GM21723 (cell line): ENCODE measurements at regions not wholly inside any gene's neighbourhood (a gene's known extent, or its start where the extent isn't known, plus 50 kb on each side); places are given as distances from the start of the nearest gene placed in this dataset.

Experiments used
- ATAC-seq: cut with Tn5 transposase; IDR thresholded peaks from one replicate; pipeline ENCODE4 v1.9.1; 2021; ENCODE audit warnings: mild to moderate bottlenecking, moderate library complexity; ENCODE audit not compliant: unreplicated experiment

DNA sequence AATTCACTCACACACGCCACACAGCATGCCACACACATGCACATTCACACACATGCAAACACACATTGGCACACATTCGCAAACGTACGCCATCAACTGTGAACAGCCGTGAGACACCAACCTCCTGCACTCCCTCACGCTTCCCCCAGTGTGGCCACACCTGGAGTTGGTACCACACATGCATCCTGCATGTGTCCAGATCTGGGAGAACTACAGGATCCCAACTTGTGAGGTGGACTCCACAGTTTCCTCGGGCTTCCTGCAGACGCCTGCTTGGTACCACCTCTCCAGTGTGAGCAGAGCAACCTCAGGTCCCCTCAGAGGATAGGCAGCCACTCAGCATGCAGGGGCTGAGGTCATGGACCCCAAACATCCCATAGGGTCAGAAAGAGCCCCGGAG lies 239.0 kb downstream of the EIPR1 start:
- no peak for ATAC-seq

DNA sequence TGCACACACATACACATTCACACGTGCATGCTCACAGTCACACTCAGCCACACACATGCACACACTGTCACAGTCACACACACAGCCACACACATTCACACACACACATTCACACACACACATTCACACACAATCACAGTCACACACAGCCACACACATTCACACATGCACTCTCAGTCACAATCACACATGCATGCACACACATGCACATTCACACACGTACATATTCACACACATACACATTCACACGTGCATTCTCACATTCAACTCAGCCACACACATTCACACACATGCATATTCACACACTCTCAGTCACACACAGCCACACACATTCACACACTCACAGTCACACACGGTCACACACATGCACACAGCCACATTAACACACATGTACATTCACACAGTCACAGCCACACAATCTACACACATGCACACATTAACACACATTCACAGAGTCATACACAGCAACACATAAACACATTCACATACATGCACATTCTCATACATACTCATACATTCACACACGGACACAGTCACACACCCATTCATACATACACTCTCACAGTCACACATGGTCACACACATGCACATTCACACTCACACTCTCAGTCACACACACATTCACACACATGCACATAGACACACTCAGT lies 239.8 kb downstream of the EIPR1 start:
- ATAC-seq, result no peak

DNA sequence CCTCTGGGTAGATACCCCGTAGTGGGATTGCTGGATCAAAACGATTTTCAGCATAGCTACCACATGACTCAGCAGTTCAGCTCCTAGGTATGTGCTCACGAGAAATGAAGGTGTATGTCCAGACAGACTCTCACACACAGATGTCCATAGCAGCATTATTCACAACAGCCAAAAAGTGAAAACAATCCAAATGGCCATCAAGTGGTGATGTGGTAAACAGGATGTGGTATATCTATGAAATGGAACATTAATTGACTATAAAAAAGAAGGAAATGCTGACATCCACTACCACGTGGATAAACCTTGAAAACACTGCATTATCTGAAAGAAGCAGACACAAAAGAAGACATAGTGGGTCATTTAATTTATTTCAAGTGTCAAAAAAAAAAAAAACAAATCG lies 241.9 kb downstream of the EIPR1 start:
- ATAC-seq, result no peak

DNA sequence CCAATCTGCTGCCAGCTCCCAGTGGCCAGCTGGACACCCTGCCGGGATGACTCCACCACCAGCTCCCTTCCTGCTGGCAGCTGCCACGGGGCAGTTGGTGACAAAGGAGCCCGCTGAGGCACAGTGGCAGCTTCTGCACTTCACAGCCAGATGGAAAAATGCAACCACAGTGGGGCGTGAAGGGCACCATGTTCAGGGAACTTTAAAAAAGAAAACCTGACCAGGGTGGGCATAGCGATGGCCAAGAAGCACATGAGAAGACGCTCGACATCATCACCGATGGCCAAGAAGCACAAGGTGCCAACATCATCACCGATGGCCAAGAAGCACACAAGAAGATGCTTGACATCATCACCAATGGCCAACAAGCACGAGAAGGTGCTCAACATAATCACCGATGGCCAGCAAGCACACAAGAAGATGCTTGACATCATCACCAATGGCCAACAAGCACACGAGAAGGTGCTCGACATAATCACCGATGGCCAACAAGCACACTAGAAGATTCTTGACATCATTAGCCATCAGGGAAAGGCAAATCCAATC lies 243.5 kb downstream of the EIPR1 start:
- ATAC-seq, result no peak

DNA sequence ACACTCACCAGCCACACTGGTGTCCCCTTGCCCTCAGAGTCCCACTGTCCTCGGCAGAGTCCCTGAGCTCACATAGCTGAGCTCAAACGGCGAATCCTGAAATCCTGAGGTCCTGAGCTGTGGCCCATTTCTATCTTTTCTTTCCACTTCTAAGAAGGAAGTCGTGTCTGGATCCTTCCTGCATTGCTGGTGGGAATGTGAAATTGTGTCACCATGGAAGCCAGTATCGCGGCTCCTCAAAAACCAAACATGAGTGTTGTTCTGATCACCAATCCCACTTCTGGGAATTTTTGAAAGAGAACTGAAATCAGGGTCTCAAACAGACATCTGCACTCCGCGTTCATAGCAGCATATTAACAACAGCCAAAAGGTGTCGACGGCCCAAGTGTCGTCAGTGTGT lies 244.7 kb downstream of the EIPR1 start:
- no peak for ATAC-seq

DNA sequence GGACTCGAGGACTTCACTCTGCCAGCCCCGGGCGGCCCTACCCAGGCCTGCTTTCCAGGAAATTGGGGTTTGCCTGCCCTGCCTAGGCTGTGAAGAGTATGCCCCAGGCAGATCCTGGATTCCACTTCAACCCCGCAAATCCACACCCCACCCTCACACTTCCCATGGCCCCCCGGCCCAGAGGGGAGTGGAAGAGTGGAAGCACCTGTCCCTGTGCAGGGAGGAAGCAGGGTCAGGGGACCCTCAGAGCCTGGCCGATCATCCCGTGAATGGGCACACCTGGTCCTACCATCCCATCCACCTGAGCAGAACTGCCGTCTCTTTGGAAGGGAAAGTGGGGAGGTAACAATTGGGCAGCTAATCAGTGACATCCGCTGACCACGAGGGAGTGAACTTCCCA lies 245.2 kb downstream of the EIPR1 start:
- no peak for ATAC-seq

DNA sequence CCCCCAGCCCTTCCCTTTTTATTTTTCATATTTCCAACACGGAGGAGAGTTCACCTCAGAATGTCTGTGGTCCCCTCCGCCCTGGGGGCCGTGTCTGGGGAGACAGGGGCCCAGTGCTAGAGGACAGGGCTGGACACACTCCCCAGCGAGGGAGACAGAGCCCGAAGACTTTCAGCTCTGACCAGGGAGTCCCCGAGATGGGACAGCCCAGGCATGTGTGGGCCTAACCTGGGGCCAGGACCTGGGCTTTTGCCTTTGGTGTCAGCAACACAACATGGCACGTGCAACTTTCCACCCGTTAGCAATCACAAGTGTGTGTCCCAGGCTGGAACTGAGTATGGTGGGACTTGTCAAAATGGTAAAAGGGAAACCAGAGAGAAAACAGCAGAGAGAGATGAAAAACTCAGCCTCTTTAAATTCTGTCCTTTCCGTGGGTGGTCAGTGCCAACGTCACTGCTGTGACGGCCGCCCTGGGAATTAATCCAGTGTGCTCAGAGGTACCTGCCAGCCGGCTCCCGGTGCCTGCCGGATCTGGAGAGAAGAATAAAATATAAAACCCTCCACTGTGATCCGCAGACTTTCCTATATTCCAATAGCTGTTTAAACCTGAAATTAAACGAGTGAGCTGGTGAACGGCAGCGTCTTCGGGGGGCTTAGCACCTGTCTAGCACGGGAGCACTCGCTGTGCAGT lies 245.8 kb downstream of the EIPR1 start:
- ATAC-seq, result no peak

DNA sequence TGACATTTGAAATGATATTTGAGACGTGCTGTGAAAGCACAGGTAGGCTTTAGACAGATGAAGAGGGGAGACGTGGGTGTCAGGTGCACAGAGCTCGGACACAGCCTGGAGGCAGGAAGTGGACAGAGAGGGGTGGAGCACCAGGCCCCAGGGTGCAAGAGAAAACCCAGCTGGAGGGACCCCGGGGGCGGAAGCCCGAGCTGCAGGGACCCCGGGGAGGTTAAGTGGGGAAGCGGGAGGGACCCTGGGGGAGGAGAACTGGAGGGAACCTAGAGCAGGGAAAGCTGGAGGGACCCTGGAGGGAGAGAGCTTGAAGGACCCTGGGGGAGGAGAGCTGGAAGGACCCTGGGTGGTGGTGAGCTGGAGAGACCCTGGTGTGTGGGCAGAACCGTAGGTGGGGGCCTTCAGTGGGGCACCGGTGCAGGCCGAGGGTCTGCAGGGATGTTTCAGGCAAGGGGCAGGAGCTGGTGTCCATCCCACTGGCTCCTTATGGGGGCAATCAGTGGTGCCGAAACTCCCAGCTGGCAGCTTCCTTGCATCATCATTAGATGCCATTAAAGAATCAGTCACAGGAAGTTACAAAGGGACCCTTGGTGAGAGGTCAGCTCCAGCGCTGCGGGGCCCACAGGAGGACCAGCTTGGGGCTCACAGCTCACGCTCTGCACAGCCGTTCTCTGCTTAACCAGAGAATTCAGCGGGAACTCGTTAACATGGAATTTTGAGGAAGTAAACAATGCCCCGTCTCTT lies 246.6 kb downstream of the EIPR1 start:
- no peak for ATAC-seq

DNA sequence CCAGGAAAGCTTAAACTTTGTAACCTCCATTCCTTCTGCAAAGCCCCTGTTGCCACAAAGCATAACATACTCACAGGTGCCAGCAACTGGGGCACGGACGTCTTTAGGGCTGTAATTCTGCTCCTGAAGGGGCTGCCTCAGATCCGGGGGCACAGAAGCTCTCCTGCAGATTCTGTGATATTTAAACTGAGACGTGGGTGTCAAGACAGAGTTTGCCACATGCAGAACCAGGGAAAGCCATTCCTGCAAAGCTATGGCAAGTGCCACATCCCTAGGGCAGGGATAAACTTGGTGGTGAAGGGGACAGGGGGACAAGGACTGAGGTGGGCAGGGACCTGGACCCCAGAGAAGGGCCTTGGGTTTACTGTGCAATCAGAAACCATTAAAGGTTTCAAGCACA lies 247.2 kb downstream of the EIPR1 start:
- ATAC-seq, result no peak

DNA sequence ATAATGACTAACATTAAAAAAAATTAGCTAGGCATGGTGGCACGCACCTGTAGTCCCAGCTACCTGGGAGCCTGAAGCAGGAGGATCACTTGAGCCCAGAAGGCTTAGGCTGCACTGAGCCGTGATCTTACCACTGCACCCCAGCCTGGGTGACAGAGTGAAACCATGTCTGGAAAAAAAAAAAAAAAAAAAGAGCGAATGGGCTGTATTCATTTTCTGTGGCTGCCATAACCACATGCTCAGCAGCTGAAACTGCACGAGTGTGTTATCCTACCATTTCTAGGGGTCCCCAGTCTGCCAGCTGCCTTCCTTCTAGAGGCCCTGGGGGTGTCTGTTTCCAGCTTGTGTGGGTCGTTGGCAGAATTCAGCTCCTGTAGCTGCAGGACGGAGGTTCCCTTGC lies 247.8 kb downstream of the EIPR1 start:
- ATAC-seq, result no peak

DNA sequence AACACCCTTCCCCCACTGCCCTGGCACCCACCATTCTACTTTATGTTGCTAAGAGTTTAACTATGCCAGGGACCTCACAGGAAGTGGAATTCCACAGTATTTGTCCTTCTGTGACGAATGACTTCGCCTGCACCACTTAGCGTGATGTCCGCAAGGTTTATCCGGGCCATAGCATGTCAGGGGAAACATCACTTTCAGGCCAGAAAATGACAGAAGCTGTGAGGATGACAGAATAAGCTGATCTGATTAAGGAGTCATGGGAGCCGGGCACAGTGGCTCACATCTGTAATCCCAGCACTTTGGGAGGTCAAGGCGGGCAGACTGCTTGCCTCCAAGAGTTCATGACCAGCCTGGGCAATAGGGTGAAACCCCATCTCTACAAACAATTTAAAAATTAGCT lies 248.8 kb downstream of the EIPR1 start:
- ATAC-seq, result no peak

DNA sequence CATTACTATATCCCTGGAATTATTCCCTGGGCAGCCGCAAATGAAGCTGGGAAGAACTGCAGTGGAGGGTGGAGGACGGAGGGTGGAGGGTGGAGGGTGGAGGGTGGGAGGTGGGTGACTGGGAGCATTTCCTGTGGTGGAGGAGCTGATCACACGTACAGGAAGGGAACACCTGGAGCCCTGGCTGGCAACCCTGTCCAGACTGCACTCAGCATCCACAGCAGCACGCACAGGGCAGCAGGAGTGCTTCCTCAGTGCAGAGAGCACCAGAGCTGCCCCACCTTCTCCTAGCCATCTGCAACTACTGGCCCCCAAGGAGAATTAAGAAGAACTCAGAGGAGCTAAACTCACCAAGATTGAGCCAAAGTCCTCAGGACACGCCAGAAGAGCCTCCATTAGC lies 249.9 kb downstream of the EIPR1 start:
- no peak for ATAC-seq

DNA sequence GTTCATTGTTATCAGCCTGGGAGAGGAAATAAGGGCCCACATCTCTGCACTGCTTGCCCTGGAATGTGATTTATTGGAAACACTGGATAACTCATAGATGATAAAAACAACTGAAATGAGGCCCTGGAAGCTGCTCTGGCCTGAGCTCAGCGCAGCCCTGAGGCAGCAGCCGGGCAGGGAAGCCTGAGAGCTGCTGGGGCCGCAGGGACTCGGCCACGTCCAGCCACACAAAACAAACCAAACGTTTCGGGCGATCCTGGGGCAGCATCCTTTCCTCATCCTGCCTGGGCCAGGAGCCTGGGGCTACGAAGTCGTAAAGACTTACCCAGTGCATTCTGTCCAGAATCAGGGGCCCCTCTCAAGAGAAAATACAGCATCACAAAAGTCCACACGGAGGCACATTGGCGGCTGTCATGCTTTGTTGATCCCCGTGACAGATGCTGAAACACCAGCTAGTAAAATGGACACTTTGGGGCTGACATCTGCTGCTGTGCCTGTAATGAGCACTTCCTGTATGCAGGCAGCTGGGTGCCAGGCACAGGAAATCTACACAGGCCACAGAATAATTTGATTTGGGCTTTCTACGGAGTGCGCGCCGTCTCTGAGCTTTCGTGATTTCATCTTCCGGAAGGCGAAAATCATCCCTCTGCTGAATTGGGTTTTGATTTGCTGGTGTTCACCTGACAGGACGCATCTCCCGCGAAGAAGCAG lies 250.6 kb downstream of the EIPR1 start:
- ATAC-seq, result no peak

DNA sequence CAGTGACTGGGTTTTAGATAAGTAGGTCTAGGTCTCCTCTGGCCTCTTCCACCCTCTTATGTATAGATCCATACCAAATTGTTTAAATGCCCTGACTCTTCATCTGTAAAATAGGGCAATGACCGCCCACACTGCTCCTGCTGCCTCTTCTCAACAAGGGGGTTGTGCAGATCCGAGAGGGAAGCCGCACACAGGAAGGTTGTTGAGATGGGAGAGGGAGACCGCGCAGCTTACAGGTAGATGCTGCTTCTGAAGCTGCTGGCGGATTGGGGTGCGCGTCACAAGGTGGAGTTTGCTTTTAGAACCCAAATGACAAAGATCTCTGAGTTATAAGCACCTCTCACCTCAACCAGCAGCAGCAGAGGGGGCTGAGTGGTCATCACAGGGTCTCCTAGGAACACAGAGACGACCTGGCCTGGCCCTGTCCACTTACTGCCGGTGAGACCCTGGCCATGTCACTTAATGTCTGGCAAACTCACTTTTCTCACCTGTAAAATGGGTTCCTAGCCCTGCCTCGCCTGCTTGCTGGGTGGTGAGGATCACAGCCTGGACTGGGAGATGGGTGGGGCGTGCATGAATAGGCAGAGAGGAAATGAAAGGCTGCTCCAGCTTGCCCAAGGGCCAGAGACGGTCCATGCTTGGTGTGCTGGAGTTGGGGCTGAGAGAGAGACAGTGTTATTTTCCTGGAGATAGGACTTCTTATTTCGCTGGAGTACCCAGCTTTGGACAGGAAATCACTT lies 251.3 kb downstream of the EIPR1 start:
- no peak for ATAC-seq

DNA sequence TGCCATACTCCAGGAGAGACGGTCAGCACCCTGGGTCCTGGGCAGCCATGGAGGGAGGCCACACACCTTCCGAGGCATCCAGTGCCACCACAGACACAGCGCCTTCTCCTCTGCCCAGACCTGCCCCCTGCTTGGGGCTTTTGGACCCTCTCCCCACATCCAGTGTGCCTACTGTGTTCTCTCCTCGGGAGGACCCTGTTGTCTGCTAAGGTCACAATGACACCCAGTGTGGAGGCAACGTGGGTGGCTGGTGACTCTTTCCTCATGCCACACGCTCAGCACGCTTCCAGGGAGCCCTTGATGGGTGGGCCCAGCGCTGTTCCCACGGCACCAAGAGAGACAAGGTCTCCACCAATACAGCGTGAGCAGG lies 251.9 kb downstream of the EIPR1 start:
- ATAC-seq, result no peak

DNA sequence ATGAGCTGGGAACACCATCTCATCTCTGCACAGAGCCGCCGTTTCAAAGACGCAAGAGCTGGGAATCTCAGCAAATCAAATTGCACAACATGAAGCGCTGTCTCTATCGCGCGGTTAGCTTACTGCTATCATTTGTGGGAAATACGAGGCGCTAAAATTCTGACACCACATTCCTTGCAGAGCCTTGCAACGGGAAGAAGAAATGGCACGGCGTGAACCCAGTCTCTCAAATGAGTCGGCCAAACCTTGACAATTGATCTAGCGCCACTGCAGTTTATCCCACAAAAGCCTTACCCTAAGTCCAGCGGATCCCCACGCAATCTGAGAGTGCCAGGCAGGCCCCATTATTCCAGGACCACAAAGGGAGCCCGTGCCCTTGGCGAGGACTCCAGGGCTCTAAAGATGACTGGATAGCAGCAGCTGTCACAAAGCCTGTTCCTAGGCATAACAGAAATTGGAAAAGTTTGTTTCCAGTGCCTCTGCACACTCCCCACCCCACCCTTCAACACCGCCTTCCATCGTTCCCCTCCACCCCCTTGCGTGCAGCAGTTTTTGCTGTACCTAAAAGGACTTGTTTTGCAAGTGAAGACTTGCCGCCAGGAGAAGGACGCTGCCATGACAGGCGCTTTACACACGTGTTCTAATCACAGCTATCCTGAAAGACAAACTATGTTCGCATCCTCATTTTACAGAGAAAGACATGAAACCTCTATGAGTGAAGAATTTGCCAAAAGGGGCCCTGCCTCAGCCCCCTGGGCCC lies 252.4 kb downstream of the EIPR1 start:
- no peak for ATAC-seq

DNA sequence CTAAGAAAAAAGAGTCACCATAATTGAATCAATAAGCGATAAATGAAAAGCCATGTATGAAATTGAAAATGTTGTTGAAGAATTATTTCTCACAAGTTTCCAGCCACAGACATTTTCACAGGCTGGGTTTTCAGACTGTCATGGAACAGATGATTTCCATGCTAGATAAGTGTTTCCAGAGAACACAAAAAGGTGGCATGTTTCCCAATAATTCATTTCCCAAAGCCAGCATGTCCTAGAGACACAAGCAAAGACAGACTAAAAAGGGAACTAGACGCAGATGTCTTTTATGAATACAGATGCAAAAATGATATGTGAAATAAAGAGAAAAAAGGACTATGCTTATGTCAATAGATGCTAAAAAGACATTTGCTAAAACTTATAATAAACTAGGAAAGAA lies 255.1 kb downstream of the EIPR1 start:
- no peak for ATAC-seq

DNA sequence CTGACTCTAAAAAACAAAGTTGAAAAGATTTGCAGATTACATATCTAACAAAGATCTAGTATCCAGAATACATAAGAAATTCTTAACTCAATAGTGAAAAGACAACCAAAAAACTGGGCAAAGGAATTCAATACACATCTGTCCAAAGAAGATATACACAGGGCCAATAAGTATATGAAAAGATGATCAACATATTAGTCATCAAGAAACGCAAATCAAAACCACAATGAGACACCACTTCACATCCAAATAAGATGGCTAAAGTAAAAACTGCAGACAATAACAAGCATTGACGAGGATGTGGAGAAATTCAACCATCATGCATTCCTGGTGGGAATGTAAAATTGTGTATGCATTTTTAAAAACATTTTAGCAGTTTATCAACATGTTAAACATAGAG lies 256.0 kb downstream of the EIPR1 start:
- no peak for ATAC-seq

DNA sequence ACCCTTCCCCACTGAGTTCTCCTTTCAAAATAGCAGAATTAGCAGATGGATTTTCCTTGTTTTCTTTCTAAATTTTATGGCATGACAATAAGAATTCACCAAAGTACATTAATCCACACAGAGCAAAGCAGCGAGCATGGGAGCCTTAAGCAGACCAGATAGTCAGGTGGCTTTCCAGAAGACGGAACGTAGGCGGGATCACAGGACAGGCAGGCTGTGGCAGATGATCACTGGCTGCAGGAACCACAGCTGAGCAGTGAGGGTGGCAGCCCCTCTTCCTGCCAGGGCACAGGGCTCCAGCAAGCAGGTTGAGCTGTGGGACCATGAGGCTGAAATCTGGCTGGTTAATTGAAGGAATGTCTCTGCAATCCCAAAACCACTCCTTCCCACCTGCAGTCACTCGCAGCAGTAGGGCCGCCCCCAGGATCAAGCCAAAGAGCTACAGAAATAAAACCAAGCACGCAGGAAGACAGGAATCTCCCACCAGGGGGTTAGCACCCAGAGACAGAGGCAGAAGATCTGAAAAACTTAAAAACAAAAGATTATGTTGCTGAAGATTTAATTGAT lies 259.9 kb downstream of the EIPR1 start:
- no peak for ATAC-seq

DNA sequence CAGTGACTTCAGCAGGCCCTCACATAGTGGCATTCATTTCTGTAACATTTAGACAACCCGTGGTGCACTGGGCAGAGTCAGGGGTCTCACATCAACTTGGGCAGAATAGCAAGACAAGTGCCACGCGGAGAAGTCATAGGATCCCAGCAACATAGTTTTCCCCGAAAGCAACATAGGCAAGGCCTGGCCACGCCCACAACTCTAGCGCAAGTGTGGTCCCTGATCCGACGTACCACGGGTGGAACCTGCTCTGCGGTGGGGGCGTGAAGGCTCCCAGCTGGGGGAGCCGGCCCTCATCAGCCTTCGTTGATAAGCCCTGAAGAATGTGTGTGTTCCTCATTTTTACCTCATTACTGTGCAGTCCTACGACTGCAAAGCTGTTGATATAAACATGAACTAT lies 261.2 kb downstream of the EIPR1 start:
- ATAC-seq, result no peak
